GM21447 (cell line): ENCODE measurements at regions not wholly inside any gene's neighbourhood (a gene's known extent, or its start where the extent isn't known, plus 50 kb on each side); places are given as distances from the start of the nearest gene placed in this dataset.
"Not testable (repeated sequence)": the region's sequence is repeated elsewhere in the genome, so short reads cannot be mapped to it uniquely, and the experiment has no call there.

Experiments used
- ATAC-seq: cut with Tn5 transposase; IDR thresholded peaks from one replicate; pipeline ENCODE4 v1.9.1; 2021; ENCODE audit not compliant: unreplicated experiment

GRCh38 chr3:24683633-24684384 lies 189.2 kb upstream of the THRB start:
- no peak for ATAC-seq

- ATAC-seq, result no peak
Observed at GRCh38 chr3:24684506-24685023, 189.9 kb upstream of the THRB start.

GRCh38 chr3:24686808-24687207 lies 192.2 kb upstream of the THRB start:
- ATAC-seq, result no peak

- no peak for ATAC-seq
Observed at GRCh38 chr3:24687671-24688070, 193.0 kb upstream of the THRB start.

GRCh38 chr3:24688446-24689148 lies 193.9 kb upstream of the THRB start:
- ATAC-seq, result no peak

DNA sequence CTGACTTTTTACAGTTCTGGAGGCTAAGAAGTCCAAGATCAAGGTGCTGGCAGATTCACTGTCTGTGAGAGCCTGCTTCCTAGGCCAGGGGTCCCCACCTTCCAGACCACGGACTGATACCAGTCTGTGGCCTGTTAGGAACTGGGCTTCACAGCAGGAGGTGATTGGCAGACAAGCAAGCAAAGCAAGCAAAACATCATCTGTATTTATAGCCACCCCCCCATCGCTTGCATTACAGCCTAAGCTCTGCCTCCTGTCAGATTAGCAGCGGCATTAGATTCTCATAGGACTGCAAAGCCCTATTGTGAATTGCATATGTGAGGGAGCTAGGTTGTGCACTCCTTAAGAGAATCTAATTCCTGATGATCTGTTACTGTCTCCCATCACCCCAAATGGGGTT lies 194.7 kb upstream of the THRB start:
- no peak for ATAC-seq

- ATAC-seq, result no peak
Observed at GRCh38 chr3:24690777-24691176, 196.1 kb upstream of the THRB start.

GRCh38 chr3:24699078-24699477 lies 204.4 kb upstream of the THRB start:
- ATAC-seq, result not testable (repeated sequence)

GRCh38 chr3:24704496-24704895 lies 209.8 kb upstream of the THRB start:
- ATAC-seq, result no peak

GRCh38 chr3:24707936-24708335 lies 213.3 kb upstream of the THRB start:
- ATAC-seq, result no peak

DNA sequence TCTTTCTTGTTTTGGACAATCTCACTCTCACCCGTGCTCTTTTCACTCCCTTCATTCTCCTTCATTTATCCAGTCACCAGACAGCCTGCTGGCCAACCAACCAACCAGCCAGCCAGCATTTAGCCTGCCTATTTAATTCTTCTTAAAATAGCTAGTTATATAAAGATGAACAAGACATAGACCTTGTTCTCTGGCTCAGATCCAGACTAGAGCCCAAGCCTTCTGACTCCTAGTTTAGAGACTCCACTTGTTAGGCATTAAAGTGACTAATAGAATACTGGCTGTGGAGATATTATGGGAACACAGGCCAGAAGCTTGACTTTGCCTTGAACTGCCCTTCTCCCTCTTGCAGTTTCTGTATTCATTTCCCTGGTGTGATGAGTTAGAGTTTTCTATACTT lies 215.3 kb upstream of the THRB start:
- ATAC-seq, result no peak

DNA sequence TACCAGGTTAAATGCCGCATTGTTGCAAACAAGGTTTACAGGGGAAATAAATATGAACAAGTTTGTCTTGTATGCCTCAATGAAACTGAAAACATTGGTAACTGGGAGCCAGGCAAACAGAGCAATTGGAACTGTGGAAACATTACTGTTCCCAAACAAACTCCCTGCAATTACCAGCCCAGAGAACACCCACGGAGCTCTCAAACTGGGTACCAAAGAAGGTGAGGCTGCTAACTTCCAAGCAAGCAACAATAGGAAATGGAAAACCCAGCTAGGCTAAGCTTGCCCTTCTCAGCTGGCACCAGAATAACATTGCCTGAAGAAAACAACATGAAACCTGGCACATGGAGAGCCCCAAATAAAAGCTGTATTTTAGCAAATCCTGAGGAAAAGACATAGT lies 218.9 kb upstream of the THRB start:
- no peak for ATAC-seq

DNA sequence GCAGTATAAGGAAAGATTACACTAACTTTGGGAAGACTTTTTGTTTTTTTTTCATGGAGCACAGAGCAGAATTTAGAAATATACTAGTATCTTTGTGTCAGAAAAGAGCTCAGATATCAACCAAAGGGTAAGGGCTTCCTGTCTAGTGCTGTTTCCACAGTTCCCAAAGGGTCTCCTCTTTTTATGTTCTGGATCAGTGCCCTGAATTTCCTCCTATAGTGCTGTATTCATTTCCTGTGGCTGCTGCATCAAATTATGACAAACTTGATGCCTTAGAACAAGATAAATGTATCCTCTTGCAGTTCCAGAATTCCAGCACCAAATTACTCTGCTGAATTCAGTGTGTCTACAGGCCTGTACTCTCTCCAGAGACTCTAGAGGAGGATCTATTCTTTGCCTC lies 219.8 kb upstream of the THRB start:
- no peak for ATAC-seq

DNA sequence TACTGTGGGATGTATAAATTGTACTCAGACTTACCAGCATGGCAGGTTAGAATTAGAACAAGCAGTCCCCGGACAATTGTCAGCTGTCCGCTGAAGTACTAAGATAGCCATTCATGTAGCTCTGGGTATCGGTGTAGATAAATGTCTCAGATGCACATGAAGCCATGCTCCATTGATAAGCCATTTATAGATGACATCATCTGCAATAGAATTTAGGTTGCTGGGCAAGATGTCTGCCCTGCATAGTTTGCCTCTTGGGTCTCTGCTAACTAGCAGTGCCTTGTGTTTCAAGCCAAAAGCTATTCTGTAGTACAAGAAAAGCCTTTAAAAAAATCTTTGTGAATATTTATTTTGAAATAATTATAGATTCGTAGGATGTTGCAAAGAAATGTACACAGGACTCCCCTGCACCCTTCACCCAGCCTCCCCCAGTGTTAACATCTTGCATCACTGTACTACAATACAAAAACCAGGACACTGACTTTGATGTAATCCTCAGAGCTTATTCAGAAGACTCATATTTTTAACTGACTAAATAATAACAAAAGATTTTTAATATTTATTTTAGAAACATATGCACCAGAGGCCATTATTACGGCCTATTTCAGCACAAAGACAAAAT lies 220.6 kb upstream of the THRB start:
- no peak for ATAC-seq

- no peak for ATAC-seq
Observed at GRCh38 chr3:24722087-24722486, 227.4 kb upstream of the THRB start.

GRCh38 chr3:24725514-24726255 lies 231.0 kb upstream of the THRB start:
- ATAC-seq, result no peak

GRCh38 chr3:24726423-24726822 lies 231.8 kb upstream of the THRB start:
- ATAC-seq, result no peak

DNA sequence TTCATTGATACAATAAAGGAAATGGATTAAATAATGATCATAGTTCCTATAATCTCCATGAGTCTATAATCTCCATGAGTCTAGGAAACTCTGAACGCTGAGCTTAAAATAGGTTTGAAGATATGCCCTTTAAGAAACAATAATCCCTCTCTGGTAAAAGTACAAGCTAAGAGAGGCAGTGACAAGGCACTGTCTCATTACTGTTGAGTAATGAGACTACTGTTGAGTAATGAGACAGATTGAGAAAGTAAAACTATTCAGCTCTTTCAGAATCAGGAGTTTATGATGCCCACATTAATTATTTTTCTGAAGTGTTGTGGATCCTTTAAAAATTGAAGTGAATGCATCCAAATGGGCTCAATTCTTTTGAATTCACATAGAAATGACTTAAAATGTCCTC lies 235.5 kb upstream of the THRB start:
- ATAC-seq, result no peak

DNA sequence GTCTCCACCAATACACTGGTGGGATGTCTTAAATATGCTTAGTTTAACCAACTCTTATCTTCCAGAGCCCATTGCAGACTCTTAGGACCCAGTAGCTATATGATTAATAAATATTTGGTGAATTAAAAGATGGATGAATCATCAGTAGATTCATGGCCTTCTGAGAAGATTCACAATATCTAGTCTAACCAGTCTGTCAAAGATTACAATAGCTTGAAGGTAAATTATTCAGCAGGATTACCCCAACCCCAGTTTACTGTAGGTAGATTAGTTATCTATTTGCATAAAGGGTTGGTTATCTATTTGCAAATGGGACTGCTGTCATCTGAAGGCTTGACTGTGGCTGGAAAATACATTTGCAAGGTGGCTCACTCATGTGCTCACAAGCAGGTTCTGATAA lies 239.4 kb upstream of the THRB start:
- ATAC-seq, result no peak

- no peak for ATAC-seq
Observed at GRCh38 chr3:24736701-24737100, 242.1 kb upstream of the THRB start.

- ATAC-seq, result no peak
Observed at GRCh38 chr3:24740326-24740725, 245.7 kb upstream of the THRB start.
